DOHH2 (cell line): ENCODE measurements at regions not wholly inside any gene's neighbourhood (a gene's known extent, or its start where the extent isn't known, plus 50 kb on each side); places are given as distances from the start of the nearest gene placed in this dataset.

ENCODE experiments used
- H3F3A ChIP-seq: fragments of 200-600 bp; sonication (generic), shearing (Covaris generic); 2 replicates; pipeline ENCODE4 v1.6.0; 2016; ENCODE audit warnings: antibody characterized with exemption, mild to moderate bottlenecking; ENCODE audit not compliant: control insufficient read depth, insufficient read depth
- H3K27ac ChIP-seq: fragments of 200-600 bp; sonication (generic); 2 replicates; pipeline ENCODE4 v1.5.1; 2014; ENCODE audit warnings: low read depth, mild to moderate bottlenecking, low read length, moderate library complexity
- H3K27me3 ChIP-seq: fragments of 200-600 bp; sonication (generic); 2 replicates; pipeline ENCODE4 v1.6.1; 2014; ENCODE audit warnings: mild to moderate bottlenecking, low read length, mixed read lengths; ENCODE audit not compliant: control insufficient read depth
- H3K36me3 ChIP-seq: fragments of 200-600 bp; sonication (generic); 2 replicates; pipeline ENCODE4 v1.6.1; 2014; ENCODE audit warnings: mild to moderate bottlenecking, low read length, moderate library complexity, mixed read lengths; ENCODE audit not compliant: control insufficient read depth
- H3K4me1 ChIP-seq: fragments of 200-600 bp; sonication (generic); 2 replicates; pipeline ENCODE4 v1.6.1; 2014; ENCODE audit warnings: mild to moderate bottlenecking, low read length, mixed read lengths; ENCODE audit not compliant: control insufficient read depth
- H3K4me2 ChIP-seq: fragments of 200-600 bp; sonication (generic); 2 replicates; pipeline ENCODE4 v1.6.0; 2014; ENCODE audit warnings: mild to moderate bottlenecking, low read length, moderate library complexity
- H3K4me3 ChIP-seq: fragments of 200-600 bp; sonication (generic); 2 replicates; pipeline ENCODE4 v1.5.1; 2014; ENCODE audit warnings: mild to moderate bottlenecking, low read length, mixed read lengths
- H3K79me2 ChIP-seq: fragments of 200-600 bp; sonication (generic); 2 replicates; pipeline ENCODE4 v1.6.1; 2014; ENCODE audit warnings: mild to moderate bottlenecking, low read length, mixed read lengths; ENCODE audit not compliant: control insufficient read depth
- H3K9me2 ChIP-seq: fragments of 200-600 bp; sonication (generic); replicated peaks from 2 replicates; pipeline ENCODE4 v1.6.1; 2014; ENCODE audit warnings: mild to moderate bottlenecking, low read length, mixed read lengths; ENCODE audit not compliant: control insufficient read depth
- H3K9me3 ChIP-seq: fragments of 200-600 bp; sonication (generic); 2 replicates; pipeline ENCODE4 v1.6.1; 2014; ENCODE audit warnings: antibody characterized with exemption, low read length, mixed read lengths; ENCODE audit not compliant: control insufficient read depth, insufficient read depth
- H4K20me1 ChIP-seq: fragments of 200-600 bp; sonication (generic); 2 replicates; pipeline ENCODE4 v1.6.0; 2014; ENCODE audit warnings: low read depth, mild to moderate bottlenecking, antibody characterized with exemption, low read length, moderate library complexity; ENCODE audit not compliant: control insufficient read depth, insufficient read depth
- EZH2phosphoT487 ChIP-seq: fragments of 200-600 bp; sonication (generic); IDR thresholded peaks from 2 replicates; pipeline ENCODE4 v1.6.1; 2017; ENCODE audit warnings: borderline replicate concordance, mild to moderate bottlenecking, antibody characterized with exemption, low read length, moderate library complexity, mixed read lengths
- TF ChIP-seq, protein P1 (sequence below): fragments of 200-600 bp; sonication (generic); IDR thresholded peaks from one replicate; pipeline ENCODE4 v1.5.1; 2014; ENCODE audit warnings: antibody characterized with exemption, mild to moderate bottlenecking, low read depth, low read length; ENCODE audit not compliant: poor library complexity, severe bottlenecking

DNA sequence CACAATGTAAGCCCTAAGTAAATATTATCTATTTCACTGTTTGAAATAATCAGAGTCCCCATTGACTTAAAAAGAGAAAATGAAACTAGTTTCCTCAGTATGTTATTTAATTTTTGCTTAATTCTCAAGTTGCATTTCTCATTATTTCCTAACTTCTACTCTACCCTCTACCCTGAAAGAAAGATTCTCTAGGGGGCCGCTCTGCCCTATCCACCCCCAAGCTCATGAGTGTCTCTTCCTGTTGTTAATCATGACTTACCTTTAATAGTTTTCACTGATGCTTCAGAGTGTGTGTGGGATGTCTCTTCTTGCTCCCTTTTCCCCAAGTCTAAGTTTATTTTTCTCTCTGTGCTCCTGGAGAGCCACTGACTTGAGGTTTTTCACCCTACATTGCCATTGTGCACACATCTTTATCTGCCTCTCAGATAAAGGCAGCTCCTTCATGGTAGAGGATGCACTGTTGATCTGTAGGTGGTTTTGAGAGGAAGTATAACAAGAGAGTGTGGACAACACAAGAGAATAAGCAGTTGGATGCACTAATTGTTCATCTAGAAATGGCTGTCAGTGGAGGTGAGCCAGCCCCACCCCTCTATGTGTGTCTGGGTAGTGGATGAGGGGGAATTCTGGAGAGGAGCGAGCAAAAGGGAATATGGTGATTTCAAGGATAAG, 261.7 kb downstream of the CHRM3 start:
- no peaks in the 10 kb centered on the region for H4K20me1 ChIP-seq
- peaks cover 4% of the 10 kb centered on the region; the same call in 1 of the 2 replicates for H3K9me3 ChIP-seq
- H3K4me2 ChIP-seq, result no peak overlapping the region
- no peaks in the 10 kb centered on the region for H3K4me1 ChIP-seq
- no peaks in the 10 kb centered on the region for H3K79me2 ChIP-seq
- H3K9me2 ChIP-seq, result no peaks in the 10 kb centered on the region
- no peak overlapping the region for H3K27ac ChIP-seq
- H3K36me3 ChIP-seq, result no peaks in the 10 kb centered on the region
- TF ChIP-seq EZH2phosphoT487, result no peak
- TF ChIP-seq, protein P1, sequence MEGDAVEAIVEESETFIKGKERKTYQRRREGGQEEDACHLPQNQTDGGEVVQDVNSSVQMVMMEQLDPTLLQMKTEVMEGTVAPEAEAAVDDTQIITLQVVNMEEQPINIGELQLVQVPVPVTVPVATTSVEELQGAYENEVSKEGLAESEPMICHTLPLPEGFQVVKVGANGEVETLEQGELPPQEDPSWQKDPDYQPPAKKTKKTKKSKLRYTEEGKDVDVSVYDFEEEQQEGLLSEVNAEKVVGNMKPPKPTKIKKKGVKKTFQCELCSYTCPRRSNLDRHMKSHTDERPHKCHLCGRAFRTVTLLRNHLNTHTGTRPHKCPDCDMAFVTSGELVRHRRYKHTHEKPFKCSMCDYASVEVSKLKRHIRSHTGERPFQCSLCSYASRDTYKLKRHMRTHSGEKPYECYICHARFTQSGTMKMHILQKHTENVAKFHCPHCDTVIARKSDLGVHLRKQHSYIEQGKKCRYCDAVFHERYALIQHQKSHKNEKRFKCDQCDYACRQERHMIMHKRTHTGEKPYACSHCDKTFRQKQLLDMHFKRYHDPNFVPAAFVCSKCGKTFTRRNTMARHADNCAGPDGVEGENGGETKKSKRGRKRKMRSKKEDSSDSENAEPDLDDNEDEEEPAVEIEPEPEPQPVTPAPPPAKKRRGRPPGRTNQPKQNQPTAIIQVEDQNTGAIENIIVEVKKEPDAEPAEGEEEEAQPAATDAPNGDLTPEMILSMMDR, result no peak
- no peak overlapping the region for H3K4me3 ChIP-seq
- no peaks in the 10 kb centered on the region for H3F3A ChIP-seq
- no peaks in the 10 kb centered on the region for H3K27me3 ChIP-seq

DNA sequence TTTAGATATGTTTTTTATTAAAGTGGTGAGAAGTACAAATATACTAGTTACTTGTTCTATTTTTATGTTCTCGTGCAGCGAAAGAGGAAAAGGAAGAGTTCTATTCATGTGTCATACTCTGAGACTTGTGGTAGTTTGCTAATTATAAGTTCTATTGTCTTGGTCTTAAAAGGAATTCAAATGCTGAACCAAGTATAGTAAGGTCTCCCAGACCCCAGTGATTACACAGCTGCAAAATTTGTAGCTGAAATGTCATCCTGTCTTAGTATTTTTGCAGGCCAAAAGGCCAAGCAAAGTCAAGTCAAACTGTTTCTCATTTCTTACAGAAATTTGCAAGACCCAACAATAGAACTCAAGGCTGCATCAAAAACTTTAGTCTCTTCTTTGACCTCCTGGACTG, 268.7 kb downstream of the CHRM3 start:
- no peak overlapping the region for H3K27ac ChIP-seq
- no peak overlapping the region for H3K4me2 ChIP-seq
- H3K9me2 ChIP-seq, result no peaks in the 10 kb centered on the region
- no peaks in the 10 kb centered on the region for H3K4me1 ChIP-seq
- H3K4me3 ChIP-seq, result no peak overlapping the region
- H3K9me3 ChIP-seq, result no peaks in the 10 kb centered on the region
- TF ChIP-seq, protein P1, result no peak
- no peak for TF ChIP-seq EZH2phosphoT487
- H4K20me1 ChIP-seq, result no peaks in the 10 kb centered on the region
- H3K27me3 ChIP-seq, result no peaks in the 10 kb centered on the region
- H3K79me2 ChIP-seq, result no peaks in the 10 kb centered on the region
- no peaks in the 10 kb centered on the region for H3K36me3 ChIP-seq
- no peaks in the 10 kb centered on the region for H3F3A ChIP-seq

DNA sequence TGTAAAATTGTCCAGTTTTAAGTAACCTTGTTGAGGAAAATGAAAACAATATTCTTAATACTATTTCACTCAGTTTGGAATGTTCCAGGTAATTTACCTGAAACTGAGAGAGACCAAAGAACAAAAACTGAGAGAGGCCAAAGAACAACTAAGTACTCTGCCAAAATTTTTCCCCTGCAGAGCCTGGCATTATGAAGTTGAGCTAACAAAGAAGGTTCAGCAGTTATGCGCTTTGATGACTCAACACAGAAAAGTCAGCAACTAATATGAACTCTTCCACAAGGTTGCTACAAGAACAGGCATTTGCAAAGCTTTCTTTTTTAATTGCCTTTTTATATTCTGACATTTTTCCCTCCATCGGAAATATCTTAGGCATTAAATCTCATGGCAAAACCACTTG, 270.9 kb downstream of the CHRM3 start:
- H3K4me1 ChIP-seq, result no peaks in the 10 kb centered on the region
- H3K4me3 ChIP-seq, result no peak overlapping the region
- TF ChIP-seq EZH2phosphoT487, result no peak
- TF ChIP-seq, protein P1, result no peak
- no peak overlapping the region for H3K4me2 ChIP-seq
- no peaks in the 10 kb centered on the region for H3K9me2 ChIP-seq
- H3F3A ChIP-seq, result no peaks in the 10 kb centered on the region
- no peaks in the 10 kb centered on the region for H4K20me1 ChIP-seq
- H3K9me3 ChIP-seq, result no peaks in the 10 kb centered on the region
- H3K79me2 ChIP-seq, result no peaks in the 10 kb centered on the region
- H3K27ac ChIP-seq, result no peak overlapping the region
- no peaks in the 10 kb centered on the region for H3K36me3 ChIP-seq
- no peaks in the 10 kb centered on the region for H3K27me3 ChIP-seq
